ENCODE measurements at regions not wholly inside any gene's neighbourhood (a gene's known extent, or its start where the extent isn't known, plus 50 kb on each side); places are given as distances from the start of the nearest gene placed in this dataset.
"Not testable (repeated sequence)": the region's sequence is repeated elsewhere in the genome, so short reads cannot be mapped to it uniquely, and the experiment has no call there.

DNA sequence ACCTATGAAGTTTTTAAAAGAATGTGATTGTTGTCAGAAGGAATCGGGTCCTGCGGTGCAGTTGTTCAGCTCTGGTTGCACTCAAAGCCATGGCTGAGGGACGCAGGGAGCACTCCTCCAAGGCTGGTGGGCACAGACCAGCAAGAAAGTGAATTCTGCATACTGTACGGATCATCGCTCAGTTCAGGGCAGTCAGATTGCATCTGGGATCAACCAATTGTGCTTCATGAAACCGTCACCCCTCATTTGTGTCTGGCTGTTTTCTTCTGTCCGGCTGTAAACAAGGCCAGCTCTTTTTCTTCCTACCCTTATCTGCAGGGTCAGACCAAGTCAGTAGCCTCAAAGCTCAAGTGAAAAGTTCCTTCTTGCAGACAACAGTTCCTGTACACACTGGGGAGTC, 478.3 kb downstream of the TFAP2A start:
- no peak for DNase-seq

DNA sequence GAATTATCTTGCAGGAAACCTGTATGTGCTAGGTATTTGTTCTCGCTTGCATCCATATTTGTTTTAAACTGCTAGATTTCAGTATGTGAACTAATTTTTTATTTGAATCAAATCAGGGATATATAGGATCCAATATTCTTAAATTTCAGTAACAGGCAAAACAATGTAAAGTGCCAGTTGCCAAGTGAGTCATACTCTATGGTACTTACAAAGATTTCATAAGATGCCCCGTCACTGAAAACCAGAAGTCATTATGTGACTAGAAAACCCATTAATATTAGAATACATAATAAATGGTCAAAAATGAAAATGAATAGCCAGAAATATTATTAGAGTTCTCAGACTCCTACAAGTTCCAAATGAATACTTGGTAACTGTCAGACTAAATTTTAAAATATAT, 481.2 kb downstream of the TFAP2A start:
- no peak for DNase-seq

- no peak for DNase-seq
These were observed 487.6 kb downstream of the TFAP2A start for GRCh38 chr6:9927275-9927674.

DNA sequence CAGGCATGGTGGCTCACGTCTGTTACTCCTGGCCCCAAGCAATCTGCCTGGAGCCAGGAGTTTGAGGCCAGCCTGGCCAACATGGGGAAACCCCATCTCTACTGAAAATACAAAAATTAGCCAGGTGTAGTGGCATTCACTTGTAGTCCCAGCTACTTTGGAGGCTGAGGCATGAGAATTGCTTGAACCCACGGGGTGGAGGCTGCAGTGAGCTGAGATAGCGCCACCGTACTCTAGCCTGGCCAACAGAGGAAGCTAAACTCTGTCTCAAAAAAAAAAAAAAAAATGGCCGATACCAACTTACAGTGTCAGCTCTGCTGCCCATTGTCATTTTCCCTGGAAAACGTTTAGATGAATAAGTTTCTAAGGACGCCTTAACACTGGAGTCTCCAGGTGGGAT, 489.9 kb downstream of the TFAP2A start:
- DNase-seq, result no peak

GRCh38 chr6:9921366-9921765, 493.5 kb downstream of the TFAP2A start:
- no peak for DNase-seq

- DNase-seq, result no peak
These were observed 499.9 kb downstream of the TFAP2A start for GRCh38 chr6:9914951-9915350.

DNA sequence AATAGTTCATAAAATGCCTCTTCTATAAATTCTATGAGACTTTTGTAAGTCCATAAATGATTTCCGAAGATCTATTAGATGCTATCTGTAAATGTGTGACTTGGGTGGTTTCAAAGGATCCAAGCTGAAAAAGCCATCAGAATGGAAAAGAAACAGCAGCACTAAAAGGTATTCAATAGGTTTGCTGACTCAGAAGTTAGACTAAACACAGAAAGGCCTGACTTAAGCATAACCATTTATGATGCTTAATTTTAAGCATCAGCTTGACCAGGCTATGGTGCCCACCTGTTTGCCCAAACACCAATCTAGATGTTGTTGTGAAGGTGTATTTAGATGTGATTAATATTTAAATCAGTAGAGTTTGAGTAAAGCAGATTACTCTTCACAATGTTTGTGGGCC, 513.5 kb downstream of the TFAP2A start:
- DNase-seq, result no peak

DNA sequence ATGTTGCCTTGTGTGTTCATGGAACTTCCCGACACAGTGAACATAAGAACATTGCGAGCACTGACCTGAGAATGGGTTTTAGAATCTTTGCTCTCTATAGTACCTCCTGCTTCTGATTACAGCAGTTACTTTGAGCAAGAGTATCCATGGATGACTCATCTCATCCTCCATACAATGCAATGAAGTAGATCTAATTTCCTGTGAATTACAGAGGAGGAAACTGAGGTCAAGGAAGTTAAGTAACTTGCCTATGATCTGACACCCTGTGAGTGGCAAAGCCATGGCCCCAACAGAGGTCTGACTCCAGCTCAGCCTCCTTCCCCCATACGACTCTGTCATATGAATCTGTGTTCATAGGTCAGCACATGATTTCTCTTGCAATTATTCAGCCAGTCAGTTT, 518.1 kb downstream of the TFAP2A start:
- DNase-seq, result no peak

DNA sequence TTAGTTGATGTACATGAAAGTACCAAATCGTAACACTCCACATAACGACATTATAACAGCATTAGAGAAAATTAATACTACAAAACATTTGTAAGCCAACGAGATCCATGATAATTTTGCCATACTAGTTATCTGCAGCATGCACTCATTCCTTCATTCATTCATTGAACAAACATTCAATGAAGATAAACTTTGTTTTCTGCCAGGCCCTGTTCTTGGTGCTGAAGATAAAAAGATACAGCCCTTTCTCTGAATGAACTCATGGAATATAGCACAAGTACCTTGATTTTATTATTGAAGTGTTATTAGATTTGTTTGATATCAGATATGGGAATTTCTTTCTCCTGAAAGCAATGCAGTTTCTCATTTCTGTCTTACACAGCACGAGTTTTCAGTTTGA, 524.0 kb downstream of the TFAP2A start:
- no peak for DNase-seq

- DNase-seq, result no peak
These were observed 524.4 kb downstream of the TFAP2A start for GRCh38 chr6:9890469-9890868.

- DNase-seq, result no peak
These were observed 536.3 kb downstream of the TFAP2A start for GRCh38 chr6:9878535-9878934.

GRCh38 chr6:9875605-9876353, 539.1 kb downstream of the TFAP2A start:
- no peak for DNase-seq

GRCh38 chr6:9862603-9863167, 552.2 kb downstream of the TFAP2A start:
- DNase-seq, result no peak

- no peak for DNase-seq
These were observed 563.1 kb downstream of the TFAP2A start for GRCh38 chr6:9851541-9852380.

GRCh38 chr6:9851006-9851405, 563.9 kb downstream of the TFAP2A start:
- DNase-seq, result no peak

DNA sequence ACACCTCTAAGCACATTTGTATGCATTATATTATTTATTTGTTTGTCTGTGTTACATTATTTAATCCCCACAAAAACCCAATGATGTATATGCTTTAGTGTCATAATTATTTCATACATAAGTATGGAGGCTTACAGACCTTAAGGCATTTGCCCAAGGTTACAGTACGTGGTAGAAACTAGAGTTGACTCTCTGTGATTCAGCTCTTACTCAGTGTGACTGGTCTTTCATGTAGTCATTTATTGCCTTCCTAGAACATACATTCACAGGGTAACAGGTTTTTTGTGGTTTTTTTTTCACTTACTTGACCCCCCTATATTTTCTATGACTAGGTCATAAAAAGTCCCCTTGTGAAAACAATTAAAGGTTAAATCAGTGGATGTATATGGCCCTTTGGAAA, 566.8 kb downstream of the TFAP2A start:
- no peak for DNase-seq

DNA sequence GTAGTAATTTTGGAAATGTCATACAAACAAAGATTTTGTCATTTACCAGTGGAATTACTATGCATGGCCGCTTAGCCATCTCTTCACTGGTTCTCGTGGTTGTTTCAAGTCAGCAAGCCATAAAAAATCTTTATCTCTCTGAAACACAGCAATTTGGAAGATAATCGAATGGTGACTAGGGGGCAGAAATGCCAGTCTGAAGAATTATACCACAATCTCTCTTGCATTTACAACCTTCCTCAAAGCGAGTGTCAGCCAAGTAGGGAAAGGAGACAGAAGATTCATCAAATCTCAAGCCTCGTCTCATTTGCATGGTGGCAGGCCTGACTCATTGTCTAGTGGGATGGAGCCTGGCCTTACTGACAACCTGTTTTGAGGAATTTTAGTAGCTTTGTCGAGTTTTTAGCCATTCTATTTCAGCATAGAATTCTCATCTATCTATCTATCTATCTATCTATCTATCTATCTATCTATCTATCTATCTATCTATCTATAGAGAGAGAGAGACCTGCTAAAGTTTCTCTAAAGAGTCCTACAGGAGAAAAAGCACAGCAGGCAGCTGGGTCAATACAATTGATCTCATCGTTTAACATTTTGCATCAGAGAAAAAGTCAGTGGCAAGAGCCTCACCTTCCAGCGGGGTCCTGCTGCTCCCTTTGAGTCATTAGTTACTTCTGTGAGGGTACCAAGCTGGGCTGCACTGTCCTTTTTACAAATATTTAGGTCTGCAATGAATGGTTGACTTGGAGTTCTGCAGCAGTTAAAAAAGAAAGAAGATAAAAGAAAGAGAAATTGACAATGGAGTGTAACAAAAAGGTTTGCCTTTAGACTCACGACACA, 572.8 kb downstream of the TFAP2A start:
- DNase-seq, result no peak

GRCh38 chr6:9834233-9834632, 580.6 kb downstream of the TFAP2A start:
- DNase-seq, result no peak

- DNase-seq, result no peak
These were observed 583.1 kb downstream of the TFAP2A start for GRCh38 chr6:9831783-9832182.

DNA sequence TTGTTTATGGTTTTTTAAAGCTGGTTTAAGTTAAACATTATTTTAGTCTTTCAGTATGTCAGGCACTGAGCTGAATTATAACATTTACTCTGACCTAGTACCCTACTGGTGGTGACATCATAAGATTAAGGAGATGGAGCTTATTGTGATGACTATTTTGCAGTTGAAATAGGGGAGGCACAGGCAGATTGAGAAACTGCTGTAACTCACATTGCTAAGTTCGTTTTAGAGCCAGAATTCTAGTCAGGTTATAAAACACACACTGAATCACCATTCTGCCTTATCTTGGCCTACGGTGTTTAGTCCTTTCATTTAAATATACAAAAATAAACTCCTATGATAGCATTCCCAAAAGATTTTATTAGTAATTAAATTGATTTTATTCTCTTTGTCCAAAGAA, 584.1 kb downstream of the TFAP2A start:
- no peak for DNase-seq

GRCh38 chr6:9825526-9825925, 589.3 kb downstream of the TFAP2A start:
- no peak for DNase-seq

DNA sequence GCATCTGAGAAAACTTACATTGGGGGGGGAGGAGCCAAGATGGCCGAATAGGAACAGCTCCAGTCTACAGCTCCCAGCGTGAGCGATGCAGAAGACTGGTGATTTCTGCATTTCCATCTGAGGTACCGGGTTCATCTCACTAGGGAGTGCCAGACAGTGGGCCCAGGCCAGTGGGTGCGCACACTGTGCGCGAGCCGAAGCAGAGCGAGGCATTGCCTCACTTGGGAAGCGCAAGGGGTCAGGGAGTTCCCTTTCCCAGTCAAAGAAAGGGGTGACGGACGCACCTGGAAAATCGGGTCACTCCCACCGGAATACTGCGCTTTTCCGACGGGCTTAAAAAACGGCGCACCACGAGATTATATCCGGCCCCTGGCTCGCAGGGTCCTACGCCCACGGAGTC, 604.1 kb downstream of the TFAP2A start:
- DNase-seq, result not testable (repeated sequence)

GRCh38 chr6:9810286-9810685, 604.6 kb downstream of the TFAP2A start:
- DNase-seq, result no peak

Measured in fibroblast of skin of scalp (primary cell).